ELR (cell line): ENCODE measurements at regions not wholly inside any gene's neighbourhood (a gene's known extent, or its start where the extent isn't known, plus 50 kb on each side); places are given as distances from the start of the nearest gene placed in this dataset.

Experiments
- DNase-seq: peaks from one replicate; pipeline ENCODE4 v3.0.0-alpha.2; 2015; ENCODE audit warnings: low read depth

DNA sequence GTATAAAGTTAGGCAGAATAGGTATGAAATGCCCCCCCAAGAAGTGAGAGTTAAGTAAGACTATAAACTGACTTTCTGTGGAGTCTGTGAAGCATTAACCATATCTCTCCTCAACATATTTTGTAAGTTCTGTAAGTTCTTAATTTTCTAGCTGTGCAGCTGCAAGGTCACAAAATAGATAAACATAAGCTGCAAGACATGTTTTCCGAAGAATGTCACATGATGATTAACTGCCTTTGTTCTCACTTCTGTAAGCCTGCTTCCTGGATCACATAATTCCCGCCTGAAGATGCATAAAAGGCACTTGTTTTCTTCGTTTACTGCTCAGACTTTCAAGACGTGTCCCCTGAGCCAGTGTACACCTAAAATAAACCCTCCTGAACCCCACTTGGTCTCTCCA, 292.9 kb upstream of the AMELY start:
- DNase-seq = no peak

- DNase-seq = no peak
These were observed 271.0 kb upstream of the AMELY start for GRCh38 chrY:7182591-7182990.

DNA sequence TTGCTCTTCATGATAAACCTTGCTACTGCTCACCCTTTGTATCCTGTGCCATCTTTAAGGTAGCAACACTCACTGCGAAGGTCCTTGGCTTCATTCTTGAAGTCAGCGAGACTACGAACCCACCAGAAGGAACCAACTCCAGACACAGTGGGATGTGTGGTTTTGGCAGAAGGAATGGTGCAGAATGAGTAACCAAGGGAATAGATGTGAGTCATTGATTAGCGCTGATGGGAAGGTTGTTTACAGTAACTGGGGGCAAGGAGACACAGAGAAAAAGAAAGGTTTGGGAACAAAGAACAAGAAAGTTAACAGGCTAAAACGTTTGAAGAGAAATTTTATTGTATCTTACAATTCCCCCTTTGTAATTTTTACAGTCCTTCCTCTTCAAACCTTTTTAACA, 266.1 kb upstream of the AMELY start:
- DNase-seq = peak; percentile 34

DNA sequence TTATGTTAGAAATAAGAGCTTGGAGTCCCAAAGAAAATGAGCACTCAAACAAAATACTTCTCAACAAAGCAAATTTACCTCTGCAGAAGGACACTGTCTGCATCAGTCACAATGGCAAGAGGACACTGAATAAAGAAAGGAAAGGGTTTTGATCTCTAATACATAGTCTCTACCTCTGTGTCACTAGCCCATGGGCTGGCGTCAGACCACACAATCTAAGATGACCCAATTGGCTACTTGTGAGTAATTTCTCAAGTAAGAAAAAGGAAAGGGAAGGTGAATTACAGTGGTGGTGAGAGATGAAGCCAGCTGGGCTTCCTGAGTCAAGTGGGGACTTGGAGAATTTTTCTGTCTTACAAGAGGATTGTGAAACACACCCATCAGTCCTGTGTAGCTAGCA, 257.9 kb upstream of the AMELY start:
- no peak for DNase-seq

GRCh38 chrY:7141477-7141876, 229.9 kb upstream of the AMELY start:
- DNase-seq = no peak
